ENCODE measurements at regions not wholly inside any gene's neighbourhood (a gene's known extent, or its start where the extent isn't known, plus 50 kb on each side); places are given as distances from the start of the nearest gene placed in this dataset.

DNA sequence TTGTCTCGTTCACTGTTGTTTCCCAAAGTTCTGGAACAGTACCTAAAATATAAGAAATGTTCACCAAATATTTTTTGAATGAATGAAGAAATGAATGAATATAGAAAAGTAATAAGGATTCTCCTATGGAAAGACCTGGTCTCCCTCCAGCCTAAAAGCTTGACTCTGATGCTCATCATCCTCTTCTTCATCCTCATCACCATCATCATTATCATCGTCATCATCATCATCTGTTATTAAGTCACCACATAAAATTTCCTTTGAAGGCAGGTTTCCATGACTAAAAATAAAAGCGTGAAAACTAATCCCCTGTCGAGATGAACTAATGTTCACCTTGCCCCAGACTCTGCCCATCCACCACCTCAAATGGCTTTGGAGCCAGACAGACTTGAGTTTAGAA, 181.4 kb upstream of the PRNP start:
- TF ChIP-seq, protein P1, sequence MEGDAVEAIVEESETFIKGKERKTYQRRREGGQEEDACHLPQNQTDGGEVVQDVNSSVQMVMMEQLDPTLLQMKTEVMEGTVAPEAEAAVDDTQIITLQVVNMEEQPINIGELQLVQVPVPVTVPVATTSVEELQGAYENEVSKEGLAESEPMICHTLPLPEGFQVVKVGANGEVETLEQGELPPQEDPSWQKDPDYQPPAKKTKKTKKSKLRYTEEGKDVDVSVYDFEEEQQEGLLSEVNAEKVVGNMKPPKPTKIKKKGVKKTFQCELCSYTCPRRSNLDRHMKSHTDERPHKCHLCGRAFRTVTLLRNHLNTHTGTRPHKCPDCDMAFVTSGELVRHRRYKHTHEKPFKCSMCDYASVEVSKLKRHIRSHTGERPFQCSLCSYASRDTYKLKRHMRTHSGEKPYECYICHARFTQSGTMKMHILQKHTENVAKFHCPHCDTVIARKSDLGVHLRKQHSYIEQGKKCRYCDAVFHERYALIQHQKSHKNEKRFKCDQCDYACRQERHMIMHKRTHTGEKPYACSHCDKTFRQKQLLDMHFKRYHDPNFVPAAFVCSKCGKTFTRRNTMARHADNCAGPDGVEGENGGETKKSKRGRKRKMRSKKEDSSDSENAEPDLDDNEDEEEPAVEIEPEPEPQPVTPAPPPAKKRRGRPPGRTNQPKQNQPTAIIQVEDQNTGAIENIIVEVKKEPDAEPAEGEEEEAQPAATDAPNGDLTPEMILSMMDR (IDR thresholded peaks at IDR 0.05) = no peak
- TF ChIP-seq, protein P2, sequence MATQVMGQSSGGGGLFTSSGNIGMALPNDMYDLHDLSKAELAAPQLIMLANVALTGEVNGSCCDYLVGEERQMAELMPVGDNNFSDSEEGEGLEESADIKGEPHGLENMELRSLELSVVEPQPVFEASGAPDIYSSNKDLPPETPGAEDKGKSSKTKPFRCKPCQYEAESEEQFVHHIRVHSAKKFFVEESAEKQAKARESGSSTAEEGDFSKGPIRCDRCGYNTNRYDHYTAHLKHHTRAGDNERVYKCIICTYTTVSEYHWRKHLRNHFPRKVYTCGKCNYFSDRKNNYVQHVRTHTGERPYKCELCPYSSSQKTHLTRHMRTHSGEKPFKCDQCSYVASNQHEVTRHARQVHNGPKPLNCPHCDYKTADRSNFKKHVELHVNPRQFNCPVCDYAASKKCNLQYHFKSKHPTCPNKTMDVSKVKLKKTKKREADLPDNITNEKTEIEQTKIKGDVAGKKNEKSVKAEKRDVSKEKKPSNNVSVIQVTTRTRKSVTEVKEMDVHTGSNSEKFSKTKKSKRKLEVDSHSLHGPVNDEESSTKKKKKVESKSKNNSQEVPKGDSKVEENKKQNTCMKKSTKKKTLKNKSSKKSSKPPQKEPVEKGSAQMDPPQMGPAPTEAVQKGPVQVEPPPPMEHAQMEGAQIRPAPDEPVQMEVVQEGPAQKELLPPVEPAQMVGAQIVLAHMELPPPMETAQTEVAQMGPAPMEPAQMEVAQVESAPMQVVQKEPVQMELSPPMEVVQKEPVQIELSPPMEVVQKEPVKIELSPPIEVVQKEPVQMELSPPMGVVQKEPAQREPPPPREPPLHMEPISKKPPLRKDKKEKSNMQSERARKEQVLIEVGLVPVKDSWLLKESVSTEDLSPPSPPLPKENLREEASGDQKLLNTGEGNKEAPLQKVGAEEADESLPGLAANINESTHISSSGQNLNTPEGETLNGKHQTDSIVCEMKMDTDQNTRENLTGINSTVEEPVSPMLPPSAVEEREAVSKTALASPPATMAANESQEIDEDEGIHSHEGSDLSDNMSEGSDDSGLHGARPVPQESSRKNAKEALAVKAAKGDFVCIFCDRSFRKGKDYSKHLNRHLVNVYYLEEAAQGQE (IDR thresholded peaks at IDR 0.05; ENCODE audit: low read depth, low read length) = no peak
- TF ChIP-seq EZH2phosphoT487 (IDR thresholded peaks at IDR 0.05; ENCODE audit: borderline replicate concordance, low read depth) (no peak), POLR2AphosphoS5 (IDR thresholded peaks at IDR 0.05; ENCODE audit: low read depth, low read length) (no peak), JUND (IDR thresholded peaks at IDR 0.05) (no peak), RCOR1 (IDR thresholded peaks at IDR 0.05; ENCODE audit: low read length) (no peak), SMC3 (IDR thresholded peaks at IDR 0.05; ENCODE audit: low read depth, low read length) (no peak), TCF12 (IDR thresholded peaks at IDR 0.05) (no peak)
- TF ChIP-seq, protein P3, sequence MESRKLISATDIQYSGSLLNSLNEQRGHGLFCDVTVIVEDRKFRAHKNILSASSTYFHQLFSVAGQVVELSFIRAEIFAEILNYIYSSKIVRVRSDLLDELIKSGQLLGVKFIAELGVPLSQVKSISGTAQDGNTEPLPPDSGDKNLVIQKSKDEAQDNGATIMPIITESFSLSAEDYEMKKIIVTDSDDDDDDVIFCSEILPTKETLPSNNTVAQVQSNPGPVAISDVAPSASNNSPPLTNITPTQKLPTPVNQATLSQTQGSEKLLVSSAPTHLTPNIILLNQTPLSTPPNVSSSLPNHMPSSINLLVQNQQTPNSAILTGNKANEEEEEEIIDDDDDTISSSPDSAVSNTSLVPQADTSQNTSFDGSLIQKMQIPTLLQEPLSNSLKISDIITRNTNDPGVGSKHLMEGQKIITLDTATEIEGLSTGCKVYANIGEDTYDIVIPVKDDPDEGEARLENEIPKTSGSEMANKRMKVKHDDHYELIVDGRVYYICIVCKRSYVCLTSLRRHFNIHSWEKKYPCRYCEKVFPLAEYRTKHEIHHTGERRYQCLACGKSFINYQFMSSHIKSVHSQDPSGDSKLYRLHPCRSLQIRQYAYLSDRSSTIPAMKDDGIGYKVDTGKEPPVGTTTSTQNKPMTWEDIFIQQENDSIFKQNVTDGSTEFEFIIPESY (IDR thresholded peaks at IDR 0.05; ENCODE audit: borderline replicate concordance, low read depth) = no peak
- TF ChIP-seq, protein P4, sequence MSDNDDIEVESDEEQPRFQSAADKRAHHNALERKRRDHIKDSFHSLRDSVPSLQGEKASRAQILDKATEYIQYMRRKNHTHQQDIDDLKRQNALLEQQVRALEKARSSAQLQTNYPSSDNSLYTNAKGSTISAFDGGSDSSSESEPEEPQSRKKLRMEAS (IDR thresholded peaks at IDR 0.05; ENCODE audit: low read depth) = no peak
- TF ChIP-seq, protein P5, sequence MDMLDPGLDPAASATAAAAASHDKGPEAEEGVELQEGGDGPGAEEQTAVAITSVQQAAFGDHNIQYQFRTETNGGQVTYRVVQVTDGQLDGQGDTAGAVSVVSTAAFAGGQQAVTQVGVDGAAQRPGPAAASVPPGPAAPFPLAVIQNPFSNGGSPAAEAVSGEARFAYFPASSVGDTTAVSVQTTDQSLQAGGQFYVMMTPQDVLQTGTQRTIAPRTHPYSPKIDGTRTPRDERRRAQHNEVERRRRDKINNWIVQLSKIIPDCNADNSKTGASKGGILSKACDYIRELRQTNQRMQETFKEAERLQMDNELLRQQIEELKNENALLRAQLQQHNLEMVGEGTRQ (IDR thresholded peaks at IDR 0.05; ENCODE audit: borderline replicate concordance, low read depth, low read length) = no peak

Measured in SK-N-SH (cell line).